Stomach (tissue), 4 donors: ENCODE measurements at regions not wholly inside any gene's neighbourhood (a gene's known extent, or its start where the extent isn't known, plus 50 kb on each side); places are given as distances from the start of the nearest gene placed in this dataset.

Source experiments
- POLR2A ChIP-seq, 4 donors: fragments of 450-650 bp; IDR thresholded peaks; one replicate each; pipeline ENCODE4 v1.6.1; 2016; ENCODE audit warnings: antibody characterized with exemption in 4 of 4, control low read depth in 2 of 4, mild to moderate bottlenecking in 1 of 4, moderate library complexity in 1 of 4
- POLR2AphosphoS5 ChIP-seq, 3 donors: sonication (generic); formaldehyde crosslinking; IDR thresholded peaks; one replicate each; pipeline ENCODE4 v1.6.1; 2016; ENCODE audit warnings: antibody characterized with exemption in 3 of 3

DNA sequence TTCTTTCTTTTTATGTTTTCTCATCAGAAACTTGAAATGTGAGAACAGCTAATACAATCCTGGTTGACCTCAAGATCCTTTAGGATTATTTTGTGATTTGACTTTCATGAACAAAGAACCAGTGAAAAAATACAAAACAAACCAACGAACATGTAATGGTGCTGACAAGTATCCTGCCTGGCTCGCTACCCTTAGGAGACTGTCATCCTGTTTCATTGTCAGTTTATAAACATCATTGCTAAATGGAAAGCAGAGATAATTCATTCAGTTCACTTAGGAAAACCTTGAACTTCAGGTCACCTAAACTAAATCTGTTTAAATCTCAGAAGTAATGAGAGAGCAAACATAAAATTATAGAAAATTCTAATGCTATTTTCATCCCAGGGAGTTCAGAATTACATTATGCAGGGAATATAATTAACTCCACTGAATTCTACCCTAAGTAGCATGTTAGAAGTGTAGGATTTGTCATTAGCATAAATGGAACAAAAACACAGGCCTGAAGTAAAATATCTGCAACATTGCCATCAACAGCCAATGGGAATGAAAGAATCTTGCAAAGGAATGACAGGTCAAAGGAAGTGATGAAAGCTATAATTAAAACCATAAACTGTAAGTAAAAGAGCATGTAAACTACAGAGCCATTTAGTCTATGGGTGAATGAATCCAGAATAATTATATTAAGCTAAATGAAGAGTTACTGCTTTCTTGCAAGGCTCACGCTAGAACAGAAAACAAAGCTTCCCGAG, 401.2 kb upstream of the MANEA start:
- TF ChIP-seq POLR2A (IDR thresholded peaks at IDR 0.05), result no peak
- no peak for TF ChIP-seq POLR2AphosphoS5 (IDR thresholded peaks at IDR 0.05)
